ENCODE measurements at regions not wholly inside any gene's neighbourhood (a gene's known extent, or its start where the extent isn't known, plus 50 kb on each side); places are given as distances from the start of the nearest gene placed in this dataset.

- no peak overlapping the region for H3K27ac ChIP-seq (ENCODE audit: low read depth in 1 of 2, low read length in 2 of 2)
- peaks cover 0 to 10% (median 1%) of the 10 kb centered on the region in 4 donors for H3K4me1 ChIP-seq (ENCODE audit: control insufficient read depth in 4 of 4, insufficient read depth in 4 of 4, low read length in 3 of 4)
- H3K9me3 ChIP-seq (ENCODE audit: control insufficient read depth in 4 of 4, low read length in 3 of 4), result no peaks in the 10 kb centered on the region
- TF ChIP-seq FOXA1 (IDR thresholded peaks at IDR 0.05) (no peak), GABPA (IDR thresholded peaks at IDR 0.05 in 1 of 2, conservative IDR thresholded peaks at IDR 0.05 in 1 of 2) (no peak), EGR1 (IDR thresholded peaks at IDR 0.05; ENCODE audit: low read depth in 2 of 2) (no peak), JUND (IDR thresholded peaks at IDR 0.05) (no peak), SP1 (IDR thresholded peaks at IDR 0.05) (no peak), MAX (IDR thresholded peaks at IDR 0.05) (no peak), TAF1 (conservative IDR thresholded peaks at IDR 0.05) (no peak), FOXA2 (IDR thresholded peaks at IDR 0.05) (no peak), YY1 (IDR thresholded peaks at IDR 0.05) (no peak), HNF4A (conservative IDR thresholded peaks at IDR 0.05) (no peak), NR2F2 (IDR thresholded peaks at IDR 0.05) (no peak), ZBTB33 (IDR thresholded peaks at IDR 0.05) (no peak)
- no peak overlapping the region for H3K4me3 ChIP-seq (ENCODE audit: low read depth in 1 of 3, low read length in 3 of 3)
- WGBS, result 93% methylated on average over 3 of the region's 3 CpGs
- no peaks in the 10 kb centered on the region for H3K27me3 ChIP-seq (ENCODE audit: control insufficient read depth in 4 of 4, insufficient read depth in 4 of 4, low read length in 3 of 4)
- no peaks in the 10 kb centered on the region for H3K36me3 ChIP-seq (ENCODE audit: control insufficient read depth in 4 of 4, insufficient read depth in 3 of 4, low read depth in 1 of 4, low read length in 3 of 4)
- DNase-seq (ENCODE audit: low spot score), result no peak
- H3K9ac ChIP-seq (ENCODE audit: low read depth in 1 of 2, low read length in 2 of 2), result no peak overlapping the region
Observed at GRCh38 chr10:44238212-44238611, 146.7 kb downstream of the CXCL12 start.

- Histone ChIP-seq H3K9ac (ENCODE audit: low read depth in 1 of 2, low read length in 2 of 2) (no peak overlapping the region), H3K9me3 (ENCODE audit: control insufficient read depth in 4 of 4, low read length in 3 of 4) (no peaks in the 10 kb centered on the region), H3K27me3 (ENCODE audit: control insufficient read depth in 4 of 4, insufficient read depth in 4 of 4, low read length in 3 of 4) (no peaks in the 10 kb centered on the region), H3K4me1 (ENCODE audit: control insufficient read depth in 4 of 4, insufficient read depth in 4 of 4, low read length in 3 of 4) (peaks cover 0 to 10% (median 1%) of the 10 kb centered on the region in 4 donors), H3K4me3 (ENCODE audit: low read depth in 1 of 3, low read length in 3 of 3) (no peak overlapping the region), H3K36me3 (ENCODE audit: control insufficient read depth in 4 of 4, insufficient read depth in 3 of 4, low read depth in 1 of 4, low read length in 3 of 4) (no peaks in the 10 kb centered on the region), H3K27ac (ENCODE audit: low read depth in 1 of 2, low read length in 2 of 2) (peak overlapping the region in 1 of 2 donors; percentile 70)
- TF ChIP-seq GABPA (IDR thresholded peaks at IDR 0.05 in 1 of 2, conservative IDR thresholded peaks at IDR 0.05 in 1 of 2), result no peak
- TF ChIP-seq ATF3 (IDR thresholded peaks at IDR 0.05), result no peak
- TF ChIP-seq ZBTB33 (IDR thresholded peaks at IDR 0.05), result no peak
- no peak for TF ChIP-seq MAX (IDR thresholded peaks at IDR 0.05)
- no peak for TF ChIP-seq FOXA1 (IDR thresholded peaks at IDR 0.05)
- TF ChIP-seq RXRA (IDR thresholded peaks at IDR 0.05), result no peak
- no peak for TF ChIP-seq REST (IDR thresholded peaks at IDR 0.05)
- TF ChIP-seq EGR1 (IDR thresholded peaks at IDR 0.05; ENCODE audit: low read depth in 2 of 2), result no peak
- TF ChIP-seq RAD21 (IDR thresholded peaks at IDR 0.05), result no peak
- no peak for TF ChIP-seq HNF4A (conservative IDR thresholded peaks at IDR 0.05)
- TF ChIP-seq FOXA2 (IDR thresholded peaks at IDR 0.05), result no peak
- TF ChIP-seq YY1 (IDR thresholded peaks at IDR 0.05), result no peak
- no peak for TF ChIP-seq HNF4G (IDR thresholded peaks at IDR 0.05)
- TF ChIP-seq JUND (IDR thresholded peaks at IDR 0.05), result no peak
- TF ChIP-seq NR2F2 (IDR thresholded peaks at IDR 0.05), result no peak
- no peak for TF ChIP-seq TAF1 (conservative IDR thresholded peaks at IDR 0.05)
- TF ChIP-seq SP1 (IDR thresholded peaks at IDR 0.05), result no peak
- no peak for TF ChIP-seq CTCF (IDR thresholded peaks at IDR 0.05; ENCODE audit: low read depth, low read length, missing input control)
- 96% methylated on average over 1 of the region's 1 CpG for WGBS
- no peak for DNase-seq (ENCODE audit: low spot score)
Observed at GRCh38 chr10:44237364-44238049, 147.4 kb downstream of the CXCL12 start.

All from liver (tissue), 8 donors.